H1 (cell line): ENCODE measurements at regions not wholly inside any gene's neighbourhood (a gene's known extent, or its start where the extent isn't known, plus 50 kb on each side); places are given as distances from the start of the nearest gene placed in this dataset.

ENCODE experiments used
- CTCF ChIA-PET: fragments of 300-600 bp; sonication (Branson Sonifier 250); formaldehyde crosslinking; loops from one replicate; lab custom pipeline; 2021; ENCODE audit not compliant: partially characterized antibody; lab: Charles Lee
- POLR2A ChIA-PET: fragments of 300-600 bp; sonication (Branson Sonifier 250); formaldehyde crosslinking; loops from one replicate; lab custom pipeline; 2021; ENCODE audit warnings: inconsistent platforms; ENCODE audit not compliant: partially characterized antibody; lab: Charles Lee
- DNase-seq, 2 experiments: peaks; one replicate each; pipeline versions ENCODE4 v3.0.0 to v3.0.0-alpha.2; 2010 to 2022; ENCODE audit warnings: low spot score in 2 of 2, low read depth in 1 of 2, mixed read lengths in 1 of 2
- FAIRE-seq: peaks from 2 replicates; lab custom pipeline; 2011; peaks lifted over from hg19 to GRCh38; lab: Jason Lieb, UNC
- H2AFZ ChIP-seq: 2 replicates; pipeline ENCODE4 v1.8.1; 2012; ENCODE audit warnings: low read length, inconsistent platforms
- H2AK5ac ChIP-seq: 2 replicates; pipeline ENCODE4 v1.6.1; 2013; ENCODE audit warnings: low read depth, low read length
- H2BK120ac ChIP-seq: replicated peaks from 2 replicates; pipeline ENCODE3; 2013; ENCODE audit warnings: low read depth, low read length, inconsistent platforms
- H2BK12ac ChIP-seq: 2 replicates; pipeline ENCODE4 v1.6.1; 2013; ENCODE audit warnings: low read depth, low read length
- H2BK15ac ChIP-seq: 2 replicates; pipeline ENCODE4 v1.6.1; 2013; ENCODE audit warnings: low read length
- H2BK20ac ChIP-seq: 2 replicates; pipeline ENCODE4 v1.6.1; 2013; ENCODE audit warnings: low read length
- H2BK5ac ChIP-seq: 2 replicates; pipeline ENCODE4 v1.6.1; 2013; ENCODE audit warnings: low read depth, low read length
- H3K14ac ChIP-seq: 2 replicates; pipeline ENCODE4 v1.6.1; 2013; ENCODE audit warnings: inconsistent platforms; ENCODE audit not compliant: insufficient read length
- H3K18ac ChIP-seq: 2 replicates; pipeline ENCODE4 v1.6.1; 2013; ENCODE audit warnings: low read length; ENCODE audit errors: extremely low read depth
- H3K23ac ChIP-seq: 2 replicates; pipeline ENCODE4 v1.6.1; 2013; ENCODE audit warnings: inconsistent platforms; ENCODE audit not compliant: insufficient read length
- H3K23me2 ChIP-seq: 2 replicates; pipeline ENCODE4 v1.6.1; 2013; ENCODE audit warnings: low read depth, low read length
- H3K27ac ChIP-seq: 2 replicates; pipeline ENCODE4 v1.6.1; 2011; ENCODE audit warnings: low read depth, low read length, inconsistent platforms
- H3K27me3 ChIP-seq, 4 experiments: replicated peaks in 1 of 4; 1 replicate in 1 of 4; 2 replicates in 3 of 4; pipeline versions ENCODE4 v1.6.1 to v1.8.1; 2011 to 2013; ENCODE audit warnings: low read length in 3 of 4, mild to moderate bottlenecking in 3 of 4, inconsistent platforms in 2 of 4, mixed read lengths in 2 of 4, moderate library complexity in 1 of 4; ENCODE audit not compliant: control insufficient read depth in 3 of 4, insufficient read depth in 3 of 4; ENCODE audit errors: extremely low read depth in 1 of 4
- H3K36me3 ChIP-seq, 4 experiments: 2 replicates each; pipeline versions ENCODE4 v1.6.1 to v1.8.1; 2011 to 2013; ENCODE audit warnings: mild to moderate bottlenecking in 4 of 4, low read length in 3 of 4, moderate library complexity in 2 of 4, control low read depth in 1 of 4, inconsistent platforms in 1 of 4; ENCODE audit not compliant: insufficient read depth in 4 of 4, control insufficient read depth in 2 of 4
- H3K4ac ChIP-seq: replicated peaks from 2 replicates; pipeline ENCODE3; 2013; ENCODE audit warnings: low read length, low read depth, mixed read lengths, inconsistent platforms; ENCODE audit not compliant: insufficient read length
- H3K4me1 ChIP-seq, 4 experiments: replicated peaks in 1 of 4; 1 replicate in 1 of 4; 2 replicates in 3 of 4; pipeline versions ENCODE4 v1.6.1 to v1.8.1; 2011 to 2013; ENCODE audit warnings: low read length in 3 of 4, inconsistent platforms in 2 of 4, mixed read lengths in 1 of 4; ENCODE audit not compliant: insufficient read depth in 4 of 4, control insufficient read depth in 3 of 4
- H3K4me2 ChIP-seq, 2 experiments: 2 replicates each; pipeline versions ENCODE4 v1.6.1 to v1.8.1; 2011 to 2013; ENCODE audit warnings: low read depth in 2 of 2, low read length in 2 of 2, control low read depth in 1 of 2, inconsistent platforms in 1 of 2, mild to moderate bottlenecking in 1 of 2; ENCODE audit not compliant: insufficient read depth in 1 of 2
- H3K4me3 ChIP-seq, 4 experiments: fragments of 200-600, 300-600 bp in 1 of 4; sonication (generic), shearing (Covaris generic), sonication (Bioruptor Twin) in 1 of 4; 2 replicates each; pipeline versions ENCODE4 v1.5.1 to v1.8.1; 2011 to 2016; ENCODE audit warnings: low read length in 4 of 4, low read depth in 3 of 4, control low read depth in 2 of 4, inconsistent platforms in 2 of 4, mild to moderate bottlenecking in 2 of 4, mixed read lengths in 1 of 4, moderate library complexity in 1 of 4; ENCODE audit not compliant: insufficient read depth in 2 of 4; ENCODE audit errors: extremely low read depth in 1 of 4
- H3K56ac ChIP-seq: replicated peaks from 2 replicates; pipeline ENCODE3; 2013; ENCODE audit warnings: low read depth, mild to moderate bottlenecking, mixed read lengths, low read length, inconsistent platforms; ENCODE audit not compliant: insufficient read length
- H3K79me1 ChIP-seq: 2 replicates; pipeline ENCODE4 v1.6.1; 2013; ENCODE audit warnings: low read depth, low read length, control low read depth
- H3K79me2 ChIP-seq, 2 experiments: 2 replicates each; pipeline versions ENCODE4 v1.6.1 to v1.8.1; 2012 to 2013; ENCODE audit warnings: low read length in 2 of 2, mild to moderate bottlenecking in 2 of 2, inconsistent platforms in 1 of 2; ENCODE audit not compliant: insufficient read depth in 2 of 2, control insufficient read depth in 1 of 2
- H3K9ac ChIP-seq, 4 experiments: replicated peaks in 1 of 4; 1 replicate in 1 of 4; 2 replicates in 3 of 4; pipeline versions ENCODE4 v1.6.1 to v1.8.1; 2011 to 2013; ENCODE audit warnings: low read depth in 3 of 4, low read length in 3 of 4, control low read depth in 2 of 4, mild to moderate bottlenecking in 2 of 4, moderate library complexity in 2 of 4, inconsistent platforms in 1 of 4; ENCODE audit errors: extremely low read depth in 1 of 4
- H3K9me3 ChIP-seq, 2 experiments: 2 replicates each; pipeline versions ENCODE4 v1.6.1 to v1.8.1; 2012 to 2013; ENCODE audit warnings: mild to moderate bottlenecking in 2 of 2, moderate library complexity in 2 of 2, control low read depth in 1 of 2, inconsistent platforms in 1 of 2, low read depth in 1 of 2, low read length in 1 of 2, mixed read lengths in 1 of 2; ENCODE audit not compliant: insufficient read depth in 2 of 2
- H4K20me1 ChIP-seq, 2 experiments: replicated peaks in 1 of 2; 2 replicates each; pipeline versions ENCODE3 to v1.8.1; 2011 to 2013; ENCODE audit warnings: inconsistent platforms in 2 of 2, low read length in 2 of 2, mild to moderate bottlenecking in 1 of 2; ENCODE audit not compliant: insufficient read depth in 2 of 2, control insufficient read depth in 1 of 2
- H4K5ac ChIP-seq: 2 replicates; pipeline ENCODE4 v1.6.1; 2013; ENCODE audit warnings: low read length, low read depth, mixed read lengths, inconsistent platforms; ENCODE audit not compliant: insufficient read length
- H4K8ac ChIP-seq: 2 replicates; pipeline ENCODE4 v1.8.0; 2013; ENCODE audit warnings: mild to moderate bottlenecking, moderate library complexity, low read length, inconsistent platforms; ENCODE audit not compliant: insufficient read depth; ENCODE audit errors: extremely low read depth
- H4K91ac ChIP-seq: replicated peaks from 2 replicates; pipeline ENCODE3; 2013; ENCODE audit warnings: low read length, mixed read lengths, inconsistent platforms; ENCODE audit not compliant: insufficient read length
- ASH2L ChIP-seq: fragments of 200-600, 300-600 bp; sonication (generic); IDR thresholded peaks from one replicate; pipeline ENCODE4 v1.7.1; 2017; ENCODE audit warnings: low read length
- BCL11A ChIP-seq, 2 experiments: IDR thresholded peaks; one replicate each; pipeline ENCODE4 v1.6.1; 2011; ENCODE audit warnings: low read depth in 2 of 2, low read length in 2 of 2, mild to moderate bottlenecking in 2 of 2
- E2F6 ChIP-seq: IDR thresholded peaks from 2 replicates; pipeline ENCODE4 v1.6.1; 2012; ENCODE audit warnings: inconsistent platforms
- FOSL1 ChIP-seq: IDR thresholded peaks from 2 replicates; pipeline ENCODE4 v1.6.1; 2011; ENCODE audit warnings: mild to moderate bottlenecking, low read depth, low read length, moderate library complexity; ENCODE audit not compliant: insufficient read depth
- MAFK ChIP-seq: IDR thresholded peaks from 2 replicates; pipeline ENCODE4 v1.6.1; 2012; ENCODE audit warnings: low read depth, mild to moderate bottlenecking, improper control_type of control experiment, low read length
- RFX5 ChIP-seq: IDR thresholded peaks from 2 replicates; pipeline ENCODE4 v1.6.1; 2011; ENCODE audit warnings: low read depth, low read length, improper control_type of control experiment, borderline replicate concordance
- RXRA ChIP-seq: IDR thresholded peaks from 2 replicates; pipeline ENCODE4 v1.6.1; 2011; ENCODE audit warnings: low read depth, mild to moderate bottlenecking, low read length, moderate library complexity; ENCODE audit not compliant: insufficient read depth
- TAF7 ChIP-seq: optimal IDR thresholded peaks from 2 replicates; pipeline ENCODE3; 2011; ENCODE audit warnings: low read depth, mild to moderate bottlenecking, inconsistent platforms, low read length, moderate library complexity, borderline replicate concordance
- TCF12 ChIP-seq: IDR thresholded peaks from 2 replicates; pipeline ENCODE4 v1.6.1; 2011; ENCODE audit warnings: low read depth, mild to moderate bottlenecking, low read length
- ZNF274 ChIP-seq: IDR thresholded peaks from 2 replicates; pipeline ENCODE4 v1.7.0; 2012; ENCODE audit warnings: low read length, borderline replicate concordance; ENCODE audit errors: extremely low read depth
- WGBS, 2 experiments: shearing (Covaris generic) in 1 of 2; methylation state at CpG; one replicate each; pipeline versions ENCODE4 v1.1.6 to v1.1.7; 2013 to 2015; ENCODE audit warnings: low lambda C conversion rate in 2 of 2, mixed read lengths in 2 of 2, inconsistent platforms in 1 of 2, low coverage in 1 of 2, missing lambda C conversion rate in 1 of 2; ENCODE audit not compliant: insufficient replicate concordance in 2 of 2, insufficient coverage in 1 of 2, insufficient read length in 1 of 2; ENCODE audit errors: extremely low coverage in 1 of 2, missing lambda C conversion rate in 1 of 2; 5-methylcytosine and 5-hydroxymethylcytosine counted together
- TF ChIP-seq, protein P1 (sequence below): IDR thresholded peaks from 2 replicates; pipeline ENCODE4 v1.6.1; 2012; ENCODE audit warnings: inconsistent platforms

- H3K79me2 ChIP-seq, result no peaks in the 10 kb centered on the region
- H3K4me3 ChIP-seq, result no peak overlapping the region
- no peak overlapping the region for H2BK5ac ChIP-seq
- no peak overlapping the region for H3K56ac ChIP-seq
- no peak overlapping the region for H4K5ac ChIP-seq
- no peak overlapping the region for H3K4ac ChIP-seq
- DNase-seq, result no peak
- H3K9ac ChIP-seq, result no peak overlapping the region
- H2BK20ac ChIP-seq, result no peak overlapping the region
- H4K8ac ChIP-seq, result no peak overlapping the region
- no peaks in the 10 kb centered on the region for H3K23me2 ChIP-seq
- H2BK12ac ChIP-seq, result 0 out of 2 replicates have a peak overlapping the region, but pooled peaks have one; percentile 17
- 94% methylated on average over 5 of the region's 5 CpGs; no CpG with 5 or more reads in 1 of the 2 experiments for WGBS, 2 experiments
- no peak overlapping the region for H4K91ac ChIP-seq
- H3K4me1 ChIP-seq, result no peaks in the 10 kb centered on the region
- H3K23ac ChIP-seq, result no peak overlapping the region
- CTCF ChIA-PET, result interaction anchor here (0.8 to 1.4 kb wide), 3 partner anchors 9 to 14 kb away, joined by 3 to 4 read pairs (median 3); no protein-coding TSS in a partner anchor
- no peak overlapping the region for H2BK15ac ChIP-seq
- H3K79me1 ChIP-seq, result no peaks in the 10 kb centered on the region
- TF ChIP-seq TCF12 (no peak), RXRA (no peak), MAFK (no peak), E2F6 (no peak), BCL11A (IDR thresholded peaks at IDR 0.05; ENCODE audit: low read depth in 2 of 2, low read length in 2 of 2) (no peak), ZNF274 (no peak), RFX5 (no peak), FOSL1 (no peak), TAF7 (no peak), ASH2L (no peak)
- TF ChIP-seq, protein P1, sequence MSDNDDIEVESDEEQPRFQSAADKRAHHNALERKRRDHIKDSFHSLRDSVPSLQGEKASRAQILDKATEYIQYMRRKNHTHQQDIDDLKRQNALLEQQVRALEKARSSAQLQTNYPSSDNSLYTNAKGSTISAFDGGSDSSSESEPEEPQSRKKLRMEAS, result no peak
- no peak for FAIRE-seq
- POLR2A ChIA-PET, result no interaction called here
- H2AFZ ChIP-seq, result no peak overlapping the region
- no peak overlapping the region for H3K14ac ChIP-seq
- no peak overlapping the region for H2AK5ac ChIP-seq
- no peaks in the 10 kb centered on the region for H4K20me1 ChIP-seq
- no peaks in the 10 kb centered on the region for H3K36me3 ChIP-seq
- H3K4me2 ChIP-seq, result no peak overlapping the region
- H3K27me3 ChIP-seq, result no peaks in the 10 kb centered on the region; a peak in 1 of 7 replicates
- H3K18ac ChIP-seq, result no peak overlapping the region
- H3K9me3 ChIP-seq, result no peaks in the 10 kb centered on the region
- no peak overlapping the region for H2BK120ac ChIP-seq
- H3K27ac ChIP-seq, result no peak overlapping the region
These were observed 222.6 kb downstream of the WDR11 start for GRCh38 chr10:121073728-121074127.
